H1 (cell line): ENCODE measurements at regions not wholly inside any gene's neighbourhood (a gene's known extent, or its start where the extent isn't known, plus 50 kb on each side); places are given as distances from the start of the nearest gene placed in this dataset.

ENCODE experiments used
- ASH2L ChIP-seq: fragments of 200-600, 300-600 bp; sonication (generic); IDR thresholded peaks from one replicate; pipeline ENCODE4 v1.7.1; 2017; ENCODE audit warnings: low read length
- CTCF ChIP-seq, 3 experiments: IDR thresholded peaks; 1 replicate in 2 of 3; 2 replicates in 1 of 3; pipeline versions ENCODE4 v1.5.1 to v1.6.1; 2011; ENCODE audit warnings: low read length in 3 of 3, mild to moderate bottlenecking in 3 of 3, inconsistent platforms in 2 of 3, low read depth in 1 of 3, moderate library complexity in 1 of 3; ENCODE audit not compliant: insufficient read depth in 1 of 3; ENCODE audit errors: control extremely low read depth in 1 of 3
- EZH2 ChIP-seq: fragments of 200-600 bp; sonication (generic); IDR thresholded peaks from 2 replicates; pipeline ENCODE4 v1.7.1; 2012; ENCODE audit warnings: low read depth, mild to moderate bottlenecking, moderate library complexity, low read length, inconsistent platforms; ENCODE audit not compliant: severe bottlenecking
- JUN ChIP-seq: IDR thresholded peaks from 2 replicates; pipeline ENCODE4 v1.6.1; 2011; ENCODE audit warnings: low read depth, mild to moderate bottlenecking, improper control_type of control experiment, low read length
- POLR2A ChIP-seq, 2 experiments: IDR thresholded peaks; 1 replicate in 1 of 2; 2 replicates in 1 of 2; pipeline ENCODE4 v1.6.1; 2011; ENCODE audit warnings: low read depth in 2 of 2, low read length in 2 of 2, mild to moderate bottlenecking in 2 of 2; ENCODE audit errors: control extremely low read depth in 1 of 2
- POLR2AphosphoS5 ChIP-seq: IDR thresholded peaks from 2 replicates; pipeline ENCODE4 v1.6.1; 2011; ENCODE audit warnings: low read depth, low read length
- TAF1 ChIP-seq: IDR thresholded peaks from 2 replicates; pipeline ENCODE4 v1.6.1; 2011; ENCODE audit warnings: mild to moderate bottlenecking, low read depth, low read length
- ZNF274 ChIP-seq: IDR thresholded peaks from 2 replicates; pipeline ENCODE4 v1.7.0; 2012; ENCODE audit warnings: low read length, borderline replicate concordance; ENCODE audit errors: extremely low read depth

- no peak for TF ChIP-seq POLR2AphosphoS5
- TF ChIP-seq CTCF (IDR thresholded peaks at IDR 0.05; ENCODE audit: control extremely low read depth in 1 of 3, insufficient read depth in 1 of 3, low read depth in 1 of 3, low read length in 3 of 3) = no peak
- TF ChIP-seq JUN = no peak
- no peak for TF ChIP-seq EZH2
- no peak for TF ChIP-seq POLR2A (IDR thresholded peaks at IDR 0.05; ENCODE audit: control extremely low read depth in 1 of 2, low read depth in 2 of 2, low read length in 2 of 2)
- no peak for TF ChIP-seq ZNF274
- TF ChIP-seq ASH2L = no peak
- TF ChIP-seq TAF1 = no peak
Measured at GRCh38 chr4:66639361-66639760, 905.9 kb downstream of the CENPC start.
